MM.1S (cell line): ENCODE measurements at regions not wholly inside any gene's neighbourhood (a gene's known extent, or its start where the extent isn't known, plus 50 kb on each side); places are given as distances from the start of the nearest gene placed in this dataset.

Source experiments
- EZH2phosphoT487 ChIP-seq: fragments of 300-600 bp; sonication (generic); IDR thresholded peaks from 2 replicates; pipeline ENCODE4 v1.6.1; 2018; ENCODE audit warnings: antibody characterized with exemption, low read length
- TF ChIP-seq, protein P1 (sequence below): fragments of 300-600 bp; sonication (generic); IDR thresholded peaks from 2 replicates; pipeline ENCODE4 v1.5.1; 2016; ENCODE audit warnings: antibody characterized with exemption, low read length, mixed read lengths

DNA sequence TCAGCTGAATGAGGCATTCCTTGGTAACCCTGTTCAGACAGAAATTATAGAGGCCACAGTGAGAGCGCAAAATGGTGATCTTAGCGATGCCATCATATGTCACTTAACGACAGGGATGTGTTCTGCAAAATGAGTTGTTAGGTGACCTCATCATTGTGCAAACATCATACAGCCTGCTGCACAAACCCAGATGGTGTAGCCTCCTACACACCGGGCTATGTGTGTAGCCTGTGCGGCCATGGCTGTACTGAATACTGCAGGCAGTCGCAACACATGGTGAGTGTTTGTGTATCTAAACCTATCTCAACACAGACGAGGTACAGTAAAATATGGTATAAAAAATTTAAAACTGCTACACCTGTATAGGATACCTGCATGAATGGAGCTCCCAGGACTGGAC lies 234.1 kb upstream of the PMEPA1 start:
- TF ChIP-seq, protein P1, sequence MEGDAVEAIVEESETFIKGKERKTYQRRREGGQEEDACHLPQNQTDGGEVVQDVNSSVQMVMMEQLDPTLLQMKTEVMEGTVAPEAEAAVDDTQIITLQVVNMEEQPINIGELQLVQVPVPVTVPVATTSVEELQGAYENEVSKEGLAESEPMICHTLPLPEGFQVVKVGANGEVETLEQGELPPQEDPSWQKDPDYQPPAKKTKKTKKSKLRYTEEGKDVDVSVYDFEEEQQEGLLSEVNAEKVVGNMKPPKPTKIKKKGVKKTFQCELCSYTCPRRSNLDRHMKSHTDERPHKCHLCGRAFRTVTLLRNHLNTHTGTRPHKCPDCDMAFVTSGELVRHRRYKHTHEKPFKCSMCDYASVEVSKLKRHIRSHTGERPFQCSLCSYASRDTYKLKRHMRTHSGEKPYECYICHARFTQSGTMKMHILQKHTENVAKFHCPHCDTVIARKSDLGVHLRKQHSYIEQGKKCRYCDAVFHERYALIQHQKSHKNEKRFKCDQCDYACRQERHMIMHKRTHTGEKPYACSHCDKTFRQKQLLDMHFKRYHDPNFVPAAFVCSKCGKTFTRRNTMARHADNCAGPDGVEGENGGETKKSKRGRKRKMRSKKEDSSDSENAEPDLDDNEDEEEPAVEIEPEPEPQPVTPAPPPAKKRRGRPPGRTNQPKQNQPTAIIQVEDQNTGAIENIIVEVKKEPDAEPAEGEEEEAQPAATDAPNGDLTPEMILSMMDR: no peak
- TF ChIP-seq EZH2phosphoT487: no peak
